ENCODE measurements at regions not wholly inside any gene's neighbourhood (a gene's known extent, or its start where the extent isn't known, plus 50 kb on each side); places are given as distances from the start of the nearest gene placed in this dataset.
A peak's percentile ranks its signal among the peaks of the same experiment; 100 is the strongest.

DNA sequence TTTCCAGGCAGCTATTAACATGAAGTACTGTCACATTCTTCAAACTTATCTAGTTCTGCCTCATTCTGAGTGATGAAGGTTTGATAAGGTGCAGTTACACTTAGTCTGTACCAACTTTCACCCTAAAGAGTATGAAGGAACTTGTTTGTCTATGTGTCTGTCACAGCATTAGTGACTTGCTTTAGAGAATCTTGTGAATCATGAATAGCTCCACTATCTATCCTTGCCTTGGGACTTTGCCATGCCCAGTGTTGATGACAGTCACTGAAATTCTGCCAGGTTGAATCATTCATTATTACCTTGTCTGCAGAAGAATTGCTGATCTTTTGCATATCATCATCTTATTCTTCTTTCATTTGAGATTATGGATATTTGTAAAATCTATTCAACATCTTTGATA, 50.9 kb upstream of the A1CF start:
- no peaks in the 10 kb centered on the region for H3K36me3 ChIP-seq
- H3K27me3 ChIP-seq: peaks cover 0 to 5% of the 10 kb centered on the region in 2 donors
- H3K9me3 ChIP-seq: no peaks in the 10 kb centered on the region
- no peak overlapping the region for H3K27ac ChIP-seq
- no peak overlapping the region for H3K4me3 ChIP-seq
- DNase-seq: no peak
- TF ChIP-seq, protein P1, sequence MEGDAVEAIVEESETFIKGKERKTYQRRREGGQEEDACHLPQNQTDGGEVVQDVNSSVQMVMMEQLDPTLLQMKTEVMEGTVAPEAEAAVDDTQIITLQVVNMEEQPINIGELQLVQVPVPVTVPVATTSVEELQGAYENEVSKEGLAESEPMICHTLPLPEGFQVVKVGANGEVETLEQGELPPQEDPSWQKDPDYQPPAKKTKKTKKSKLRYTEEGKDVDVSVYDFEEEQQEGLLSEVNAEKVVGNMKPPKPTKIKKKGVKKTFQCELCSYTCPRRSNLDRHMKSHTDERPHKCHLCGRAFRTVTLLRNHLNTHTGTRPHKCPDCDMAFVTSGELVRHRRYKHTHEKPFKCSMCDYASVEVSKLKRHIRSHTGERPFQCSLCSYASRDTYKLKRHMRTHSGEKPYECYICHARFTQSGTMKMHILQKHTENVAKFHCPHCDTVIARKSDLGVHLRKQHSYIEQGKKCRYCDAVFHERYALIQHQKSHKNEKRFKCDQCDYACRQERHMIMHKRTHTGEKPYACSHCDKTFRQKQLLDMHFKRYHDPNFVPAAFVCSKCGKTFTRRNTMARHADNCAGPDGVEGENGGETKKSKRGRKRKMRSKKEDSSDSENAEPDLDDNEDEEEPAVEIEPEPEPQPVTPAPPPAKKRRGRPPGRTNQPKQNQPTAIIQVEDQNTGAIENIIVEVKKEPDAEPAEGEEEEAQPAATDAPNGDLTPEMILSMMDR (IDR thresholded peaks at IDR 0.05): no peak
- H3K4me1 ChIP-seq: no peaks in the 10 kb centered on the region
- intact Hi-C loops (cut with DNase I; ENCODE audit: low total_unique reads): no loop called here

DNA sequence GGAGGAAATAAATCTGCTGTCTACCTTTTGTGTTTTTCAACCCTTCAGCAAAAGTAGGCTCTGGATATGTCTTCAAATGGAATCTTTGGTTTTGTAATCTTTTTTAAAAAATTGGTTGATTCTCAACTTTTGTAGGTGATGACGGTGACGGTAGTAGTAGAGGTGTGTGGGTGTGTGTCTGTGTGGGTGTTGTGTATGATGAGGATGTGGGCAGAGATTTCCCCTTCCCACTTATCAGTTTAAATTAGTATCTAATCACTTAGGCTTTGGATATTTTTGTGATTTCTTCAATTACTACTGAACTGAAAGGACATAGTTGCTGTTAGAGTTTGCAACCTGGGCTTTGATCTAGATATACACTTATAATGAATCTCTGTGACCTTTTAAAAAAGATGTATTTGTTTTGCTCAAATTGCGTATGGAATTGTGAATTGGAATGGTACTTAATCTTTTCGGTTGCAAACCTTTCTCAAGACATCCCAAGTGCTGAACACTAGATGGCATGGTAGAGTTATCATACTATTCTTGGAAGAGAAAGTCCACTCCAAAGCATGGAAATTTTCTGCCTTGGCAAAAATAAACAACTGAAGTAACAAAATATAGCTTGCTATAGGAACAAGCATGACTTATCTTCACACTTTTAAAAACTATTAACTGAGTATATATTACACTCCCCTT, 51.9 kb upstream of the A1CF start:
- no peak for DNase-seq
- TF ChIP-seq, protein P1 (IDR thresholded peaks at IDR 0.05): peak; percentile 52 to 54
- intact Hi-C loops (cut with DNase I; ENCODE audit: low total_unique reads): no loop called here

DNA sequence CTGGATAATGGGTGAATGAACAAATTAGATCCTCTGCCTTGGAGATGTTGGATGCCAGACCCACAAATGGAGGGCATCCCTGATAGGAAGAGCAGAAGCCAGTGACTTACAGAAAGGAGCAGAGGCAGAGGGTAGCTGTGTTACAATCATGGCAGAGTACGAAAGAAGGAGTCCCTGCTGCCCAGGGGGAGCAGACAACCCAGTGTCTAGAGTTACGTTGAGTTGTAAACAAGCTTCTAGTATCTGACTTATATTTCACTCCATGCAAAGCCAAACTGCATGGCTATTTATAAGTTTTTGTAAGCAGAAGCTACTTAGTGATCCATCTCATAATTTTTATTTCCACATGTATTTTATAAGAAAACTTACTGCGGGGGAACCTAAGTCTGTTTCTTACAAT, 56.2 kb upstream of the A1CF start:
- no peak for DNase-seq
- no peaks in the 10 kb centered on the region for H3K36me3 ChIP-seq
- intact Hi-C loops (cut with DNase I; ENCODE audit: low total_unique reads): loop anchor here (2.0 kb wide), 1 partner anchor 45 kb away; no protein-coding TSS in a partner anchor
- H3K9me3 ChIP-seq: no peaks in the 10 kb centered on the region
- peaks cover 0 to 8% of the 10 kb centered on the region in 2 donors for H3K27me3 ChIP-seq
- no peak overlapping the region for H3K4me3 ChIP-seq
- no peak overlapping the region for H3K27ac ChIP-seq
- TF ChIP-seq, protein P1 (IDR thresholded peaks at IDR 0.05): no peak
- no peaks in the 10 kb centered on the region for H3K4me1 ChIP-seq

More for the DNA sequence above, 51.9 kb upstream of the A1CF start:
- Histone ChIP-seq H3K27ac (no peak overlapping the region), H3K9me3 (no peaks in the 10 kb centered on the region), H3K27me3 (peaks cover 0 to 5% of the 10 kb centered on the region in 2 donors), H3K36me3 (no peaks in the 10 kb centered on the region), H3K4me1 (no peaks in the 10 kb centered on the region), H3K4me3 (no peak overlapping the region)

DNA sequence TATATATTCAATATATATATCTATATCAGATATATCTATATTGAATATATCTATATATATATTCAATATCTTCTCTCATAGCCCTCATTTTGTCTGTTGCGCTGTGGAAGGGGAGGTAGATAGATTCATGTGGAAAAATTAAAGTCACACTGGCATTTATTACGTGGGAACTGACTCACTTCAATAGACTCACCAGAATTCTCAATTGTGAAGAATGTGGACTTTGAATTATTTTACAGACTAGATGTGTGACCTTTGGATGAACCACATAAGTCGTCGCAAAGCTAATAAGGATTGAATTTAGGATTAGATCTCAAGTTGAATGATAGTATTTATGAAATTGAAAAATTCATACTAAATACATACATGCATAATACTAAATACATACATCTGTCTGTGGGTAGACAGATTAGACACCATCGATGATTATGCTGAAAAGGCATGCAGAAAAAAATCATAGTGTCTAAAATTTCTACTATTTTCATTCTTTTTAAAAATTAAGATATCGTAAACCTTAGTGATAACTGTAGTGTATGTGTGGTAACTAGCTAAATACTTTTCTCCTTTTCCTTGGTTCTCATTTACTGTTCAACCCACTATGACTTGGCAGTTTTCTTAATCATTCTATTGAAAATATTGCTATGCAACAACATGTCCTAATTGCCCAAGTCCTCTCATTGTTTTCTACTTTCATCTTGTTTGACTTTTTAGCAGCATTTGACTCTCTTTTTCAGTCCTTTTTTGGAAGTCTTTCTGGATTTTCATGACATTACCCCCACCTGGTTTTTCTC, 61.8 kb upstream of the A1CF start:
- no peak overlapping the region for H3K4me3 ChIP-seq
- intact Hi-C loops (cut with DNase I; ENCODE audit: low total_unique reads): no loop called here
- TF ChIP-seq, protein P1 (IDR thresholded peaks at IDR 0.05): no peak
- DNase-seq: no peak
- H3K4me1 ChIP-seq: no peaks in the 10 kb centered on the region
- no peak overlapping the region for H3K27ac ChIP-seq
- H3K27me3 ChIP-seq: peaks cover 0 to 8% of the 10 kb centered on the region in 2 donors
- no peaks in the 10 kb centered on the region for H3K9me3 ChIP-seq
- H3K36me3 ChIP-seq: no peaks in the 10 kb centered on the region

DNA sequence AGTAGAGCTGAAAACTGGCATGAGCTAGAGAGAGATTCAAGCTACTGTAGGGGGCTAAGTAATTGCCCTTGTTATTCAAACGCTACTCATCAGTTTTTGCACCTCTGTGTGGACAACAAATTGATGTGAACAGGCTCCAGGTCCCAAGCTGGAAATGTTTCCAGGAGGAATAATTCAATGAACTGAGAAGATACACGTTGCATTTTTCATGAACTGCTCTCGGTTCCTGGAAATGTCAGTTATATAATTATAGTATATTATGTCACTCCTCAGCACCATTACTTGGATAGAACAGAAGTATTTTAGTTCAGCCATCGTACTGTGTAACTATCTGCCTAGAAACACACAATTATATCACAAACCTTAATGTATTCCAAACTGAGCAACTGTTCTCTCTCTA, 65.9 kb upstream of the A1CF start:
- Histone ChIP-seq H3K4me1 (no peaks in the 10 kb centered on the region), H3K27me3 (no peaks in the 10 kb centered on the region), H3K4me3 (no peak overlapping the region), H3K27ac (no peak overlapping the region), H3K36me3 (no peaks in the 10 kb centered on the region), H3K9me3 (no peaks in the 10 kb centered on the region)
- DNase-seq: no peak
- TF ChIP-seq, protein P1 (IDR thresholded peaks at IDR 0.05): no peak
- intact Hi-C loops (cut with DNase I; ENCODE audit: low total_unique reads): no loop called here
